Caki2 (cell line): ENCODE measurements at regions not wholly inside any gene's neighbourhood (a gene's known extent, or its start where the extent isn't known, plus 50 kb on each side); places are given as distances from the start of the nearest gene placed in this dataset.
A peak's percentile ranks its signal among the peaks of the same experiment; 100 is the strongest.
"Not testable (repeated sequence)": the region's sequence is repeated elsewhere in the genome, so short reads cannot be mapped to it uniquely, and the experiment has no call there.

ENCODE experiments used
- DNase-seq: peaks from one replicate; pipeline ENCODE4 v3.0.0-alpha.2; 2015; ENCODE audit warnings: low read depth
- in situ Hi-C: cut with HindIII; loops from 2 replicates; pipeline ENCODE4 v1.10.0; 2016; ENCODE audit warnings: low sequenced_read_pairs, low pct_unique_long_range_greater_than_20kb, mixed read lengths

DNA sequence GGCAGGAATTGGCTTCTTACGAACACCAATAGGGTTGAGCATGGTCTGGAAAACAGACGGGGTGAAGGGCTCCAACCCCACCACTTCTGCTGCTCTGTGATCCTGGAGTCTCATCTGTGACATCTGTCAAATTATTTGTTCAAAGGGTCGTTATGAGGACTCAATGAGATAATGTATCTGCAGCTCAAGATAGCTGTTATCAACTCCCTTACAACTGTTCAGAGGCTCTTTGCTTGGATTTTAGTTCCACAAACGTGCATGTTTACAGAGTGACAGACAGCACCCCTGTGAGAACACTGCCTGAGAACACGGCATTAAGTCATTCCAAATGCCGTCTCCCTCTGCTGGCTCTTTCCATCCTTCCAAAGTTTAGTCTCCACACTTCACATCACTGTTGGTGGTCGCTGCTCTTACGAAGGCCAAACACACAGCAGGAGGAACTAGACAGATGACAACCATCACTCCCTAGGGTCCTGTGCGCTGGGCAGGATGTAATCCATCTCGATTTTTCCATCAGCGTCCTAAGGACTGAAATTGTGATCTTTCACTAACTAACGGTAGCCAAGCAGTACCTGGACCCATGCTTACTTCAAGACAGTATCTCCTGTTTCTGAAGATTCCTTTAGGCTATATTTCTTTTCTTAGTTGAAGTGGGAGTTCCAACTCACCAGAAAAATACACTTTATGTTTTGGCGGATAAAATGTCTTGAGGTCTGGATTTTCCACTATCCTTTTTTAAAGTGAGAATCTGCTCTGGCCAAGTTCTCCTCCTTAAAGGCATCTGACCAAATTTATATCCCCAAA lies 220.3 kb downstream of the ANAPC1 start:
- DNase-seq: no peak
- in situ Hi-C loops: no loop called here

DNA sequence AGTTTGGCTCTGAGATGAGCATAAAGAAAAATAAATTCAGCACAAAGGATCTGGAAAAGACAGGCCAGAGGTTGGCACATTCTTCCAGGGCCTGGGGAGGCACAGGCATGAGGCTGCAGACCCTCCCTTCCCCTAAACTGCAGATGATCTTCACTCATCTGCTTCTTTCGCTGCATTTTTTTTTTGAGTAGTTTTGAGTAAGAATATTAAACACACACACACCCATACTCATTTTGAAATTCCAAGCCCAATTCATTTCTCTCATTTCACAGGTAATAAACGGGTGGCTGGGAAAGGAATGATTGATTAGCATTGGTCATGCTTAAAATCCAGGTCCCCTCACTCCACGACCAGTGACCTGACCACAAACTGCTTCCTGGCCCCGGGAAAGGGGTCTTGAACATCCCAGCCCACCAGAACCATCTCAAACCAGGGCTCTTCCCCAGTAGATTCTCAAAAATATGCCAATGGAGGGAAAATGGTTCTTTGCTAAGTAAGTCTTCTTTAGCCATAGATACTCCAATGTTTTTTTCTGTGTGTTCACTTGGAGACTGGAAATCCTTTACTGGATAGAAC lies 219.6 kb downstream of the ANAPC1 start:
- in situ Hi-C loops: no loop called here
- no peak for DNase-seq

- in situ Hi-C loops: no loop called here
- no peak for DNase-seq
These were observed 219.0 kb downstream of the ANAPC1 start for GRCh38 chr2:111665011-111665410.

DNA sequence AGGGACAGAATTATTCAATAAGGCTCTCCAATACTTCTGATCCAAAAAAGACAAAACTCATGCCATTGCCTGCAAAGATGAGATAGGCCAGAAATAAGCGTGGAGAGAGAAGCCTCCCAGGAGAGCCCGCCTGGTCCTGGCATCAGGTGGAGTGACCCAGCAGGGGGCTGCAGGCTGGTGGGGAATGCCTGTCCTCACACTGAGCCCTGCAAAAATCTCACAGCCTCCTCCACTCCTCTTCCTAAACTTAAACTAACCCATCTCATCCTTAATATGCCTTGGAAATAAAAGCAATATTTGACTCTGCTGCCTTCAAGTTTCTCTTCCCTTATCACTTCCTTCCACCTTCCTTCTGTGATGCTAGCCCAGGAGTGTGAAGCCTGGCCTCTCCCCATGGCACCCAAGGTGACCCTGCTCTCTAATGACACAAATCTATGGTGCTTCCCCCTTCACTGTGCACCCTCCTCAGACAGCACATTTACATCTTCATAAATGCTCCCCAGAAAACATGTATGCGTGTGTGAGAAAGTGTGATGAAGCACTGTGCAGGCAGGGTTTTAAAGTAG lies 218.4 kb downstream of the ANAPC1 start:
- no peak for DNase-seq
- in situ Hi-C loops: no loop called here

DNA sequence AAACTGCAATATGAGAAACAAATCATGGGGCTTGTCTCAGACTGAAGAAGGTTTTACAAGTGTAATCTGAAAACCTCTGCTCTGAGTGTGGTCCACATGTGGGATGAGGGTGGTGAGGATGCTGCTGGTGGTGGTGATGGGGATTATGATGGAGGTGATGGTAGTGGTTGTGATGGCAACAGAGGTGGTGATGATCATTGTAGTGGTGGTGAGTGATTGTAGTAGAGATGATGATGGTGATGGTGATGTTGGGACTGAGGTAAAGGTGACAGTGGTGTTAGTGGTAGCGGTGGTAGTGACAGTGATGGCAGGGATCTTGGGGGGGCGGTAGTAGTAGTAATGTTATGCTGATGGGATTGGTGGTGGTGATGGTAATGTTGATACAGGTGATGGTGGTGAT lies 217.8 kb downstream of the ANAPC1 start:
- in situ Hi-C loops: no loop called here
- no peak for DNase-seq

GRCh38 chr2:111667001-111667400 lies 217.0 kb downstream of the ANAPC1 start:
- in situ Hi-C loops: no loop called here
- no peak for DNase-seq

GRCh38 chr2:111667542-111668273 lies 216.3 kb downstream of the ANAPC1 start:
- DNase-seq: peak; percentile 46
- in situ Hi-C loops: no loop called here

DNA sequence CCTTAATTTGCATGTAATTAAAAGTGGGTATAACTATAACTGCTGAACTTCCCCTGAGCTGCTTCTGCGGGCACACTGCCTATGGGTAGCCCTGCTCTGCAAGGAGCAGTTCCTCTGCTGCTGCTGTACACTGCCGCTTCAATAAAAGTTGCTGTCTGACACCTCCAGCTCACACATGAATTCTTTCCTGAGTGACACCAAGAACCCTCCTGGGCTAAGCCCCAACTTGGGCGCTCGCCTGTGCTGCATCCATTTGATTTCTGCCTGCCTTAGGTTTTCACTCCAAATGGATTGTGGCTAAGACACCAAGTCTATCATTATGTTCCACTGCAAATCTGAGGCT lies 215.7 kb downstream of the ANAPC1 start:
- no peak for DNase-seq
- in situ Hi-C loops: no loop called here

DNA sequence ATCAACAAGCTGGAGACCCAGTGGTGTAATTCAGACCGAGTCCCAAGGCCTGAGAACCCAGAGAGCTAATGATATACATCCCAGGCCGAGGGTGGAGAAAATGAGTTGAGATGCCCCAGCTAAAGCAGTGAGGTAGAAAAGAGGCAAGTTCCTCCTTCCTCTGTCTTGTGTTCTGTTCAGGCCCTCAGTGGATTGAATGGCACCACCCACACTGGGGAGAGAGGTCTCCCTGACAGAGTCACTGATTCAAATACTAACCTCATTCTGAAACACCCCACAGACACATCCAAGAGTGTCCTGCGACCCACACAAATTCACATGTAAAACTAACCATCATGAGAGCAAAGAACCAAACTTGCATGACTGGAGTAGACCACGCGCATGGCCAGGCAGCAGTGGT lies 215.3 kb downstream of the ANAPC1 start:
- in situ Hi-C loops: no loop called here

GRCh38 chr2:111669928-111670695 lies 213.9 kb downstream of the ANAPC1 start:
- in situ Hi-C loops: no loop called here
- no peak for DNase-seq

More for the DNA sequence above, 215.3 kb downstream of the ANAPC1 start:
- no peak for DNase-seq

- DNase-seq: no peak
- in situ Hi-C loops: no loop called here
These were observed 213.2 kb downstream of the ANAPC1 start for GRCh38 chr2:111670776-111671175.

GRCh38 chr2:111671426-111672150 lies 212.4 kb downstream of the ANAPC1 start:
- no peak for DNase-seq
- in situ Hi-C loops: no loop called here

GRCh38 chr2:111672641-111673040 lies 211.4 kb downstream of the ANAPC1 start:
- in situ Hi-C loops: not testable (repeated sequence)

DNA sequence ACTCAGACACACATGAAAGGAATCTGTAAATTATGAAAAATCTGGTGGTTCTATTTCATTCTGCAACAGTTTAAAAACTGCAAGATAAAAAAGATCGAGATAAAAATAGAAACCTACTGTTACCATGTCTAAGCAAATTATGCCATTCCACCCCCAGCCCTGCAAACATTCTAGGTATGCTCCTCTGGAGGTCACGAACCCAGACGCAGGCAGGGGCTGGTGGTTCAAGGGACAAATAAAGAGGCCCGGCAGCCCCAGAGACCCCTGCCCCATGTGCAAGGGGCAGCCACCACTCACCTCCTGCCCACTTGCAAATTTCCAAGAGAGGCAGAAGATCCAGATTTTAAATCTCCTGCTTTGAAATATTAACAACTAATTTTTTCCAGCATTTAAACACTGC lies 210.5 kb downstream of the ANAPC1 start:
- in situ Hi-C loops: no loop called here
- DNase-seq: no peak

More at GRCh38 chr2:111672641-111673040, 211.4 kb downstream of the ANAPC1 start:
- DNase-seq: not testable (repeated sequence)

DNA sequence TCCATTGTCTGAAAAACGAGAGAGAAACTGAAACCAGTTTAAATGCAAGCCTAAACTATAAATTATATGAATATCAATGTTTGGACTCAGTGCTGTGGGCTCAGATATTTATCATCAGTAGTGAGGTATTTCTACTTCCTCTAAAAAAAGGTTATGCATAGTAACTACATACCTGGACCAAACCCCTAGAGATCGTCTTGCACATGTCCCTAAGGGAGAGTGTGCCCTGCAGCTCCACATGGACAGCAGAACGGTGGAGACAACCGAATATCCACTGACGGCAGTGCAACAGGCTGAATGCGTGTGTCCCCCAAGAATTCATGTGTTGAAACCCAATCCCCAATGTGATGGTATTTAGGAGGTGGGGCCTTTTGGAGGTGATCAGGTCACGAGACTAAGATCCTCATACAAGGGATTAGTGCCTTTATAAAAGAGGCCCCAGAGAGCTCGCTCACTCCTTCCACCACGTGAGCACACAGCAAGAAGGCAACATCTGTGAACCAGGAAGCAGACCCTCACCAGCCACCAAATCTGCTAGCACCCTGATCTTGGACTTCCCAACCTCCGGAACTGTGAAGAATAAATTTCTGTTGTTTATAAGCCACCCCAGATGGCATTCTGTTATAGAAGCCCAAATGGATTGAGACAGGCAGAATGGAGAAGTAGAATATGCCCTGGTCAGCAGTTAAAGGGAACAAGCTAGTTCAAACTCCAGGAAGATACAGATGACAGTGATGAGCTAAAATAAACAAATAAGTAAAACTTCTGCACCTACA lies 208.4 kb downstream of the ANAPC1 start:
- DNase-seq: no peak
- in situ Hi-C loops: no loop called here

GRCh38 chr2:111676291-111676822 lies 207.6 kb downstream of the ANAPC1 start:
- DNase-seq: no peak
- in situ Hi-C loops: no loop called here

DNA sequence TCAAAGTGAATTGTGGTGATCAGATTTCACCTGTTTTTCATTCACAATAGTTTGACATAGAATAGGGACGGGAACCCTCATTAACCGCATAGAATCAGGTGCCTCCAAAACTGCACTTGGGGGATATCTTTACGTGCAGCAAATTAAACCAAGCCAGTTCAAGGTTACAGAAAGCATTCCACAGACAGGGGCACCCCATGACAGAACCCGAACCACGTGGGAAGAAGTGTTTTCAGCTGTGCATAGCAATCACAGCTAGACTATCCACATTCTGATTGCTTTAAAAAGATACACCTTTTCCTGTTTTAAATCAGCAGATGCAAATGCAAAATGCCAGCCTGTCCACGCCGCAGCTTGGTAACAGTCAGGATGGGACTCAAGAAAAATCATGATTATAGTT lies 205.8 kb downstream of the ANAPC1 start:
- DNase-seq: no peak
- in situ Hi-C loops: no loop called here
